GOT3 (cell line): ENCODE measurements at regions not wholly inside any gene's neighbourhood (a gene's known extent, or its start where the extent isn't known, plus 50 kb on each side); places are given as distances from the start of the nearest gene placed in this dataset.
"Not testable (repeated sequence)": the region's sequence is repeated elsewhere in the genome, so short reads cannot be mapped to it uniquely, and the experiment has no call there.

ENCODE experiments used
- DNase-seq: peaks from one replicate; lab custom pipeline; 2025; ENCODE audit warnings: mixed read lengths; lab: John Stamatoyannopoulos, UW

GRCh38 chr12:25794571-25794970 lies 163.9 kb upstream of the RASSF8 start:
- no peak for DNase-seq

DNA sequence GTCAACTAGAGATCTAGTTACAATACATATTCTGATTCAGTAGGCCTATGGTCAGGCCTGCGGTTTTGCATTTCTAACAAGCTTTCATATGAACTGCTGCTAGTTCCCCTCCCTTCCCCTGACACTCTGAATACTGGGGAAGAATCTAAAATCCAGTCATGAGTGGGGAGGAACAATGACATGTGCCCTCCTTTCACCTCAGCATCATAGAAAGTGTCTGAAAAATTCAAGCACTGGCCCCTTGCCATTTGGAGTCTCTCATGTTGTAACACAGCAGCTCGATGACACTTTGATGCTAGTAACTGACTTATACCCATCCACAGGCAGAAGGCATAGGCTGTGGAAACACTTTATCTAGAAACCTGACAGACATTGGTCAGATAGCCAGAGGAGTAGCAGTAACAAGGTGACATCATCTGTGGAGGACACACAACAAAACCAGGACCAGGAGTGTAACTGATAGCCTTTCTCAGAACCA lies 161.9 kb upstream of the RASSF8 start:
- DNase-seq = no peak

DNA sequence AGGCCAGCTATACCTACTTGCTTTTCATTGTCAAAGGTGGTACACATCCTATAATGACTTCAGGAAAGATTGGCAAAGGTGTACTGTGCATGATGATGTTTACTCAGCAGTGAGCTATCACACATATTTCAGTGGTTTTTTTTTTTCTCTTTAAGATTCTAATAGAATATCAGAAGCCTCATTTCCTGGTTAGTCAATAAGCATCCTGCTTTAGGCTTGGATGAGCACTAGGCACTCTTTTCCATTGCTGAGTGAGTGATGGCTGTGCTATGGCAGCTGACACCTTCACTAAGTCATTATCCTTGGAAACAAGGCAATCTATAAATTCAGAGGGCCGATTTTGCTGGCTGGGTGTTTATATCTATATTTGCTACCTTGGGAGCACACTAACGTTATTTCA lies 161.1 kb upstream of the RASSF8 start:
- no peak for DNase-seq

- no peak for DNase-seq
Measured at GRCh38 chr12:25797949-25798348, 160.5 kb upstream of the RASSF8 start.

GRCh38 chr12:25800101-25800500 lies 158.4 kb upstream of the RASSF8 start:
- DNase-seq = no peak

- DNase-seq = no peak
Measured at GRCh38 chr12:25801734-25802133, 156.7 kb upstream of the RASSF8 start.

GRCh38 chr12:25802143-25802542 lies 156.3 kb upstream of the RASSF8 start:
- DNase-seq = no peak

DNA sequence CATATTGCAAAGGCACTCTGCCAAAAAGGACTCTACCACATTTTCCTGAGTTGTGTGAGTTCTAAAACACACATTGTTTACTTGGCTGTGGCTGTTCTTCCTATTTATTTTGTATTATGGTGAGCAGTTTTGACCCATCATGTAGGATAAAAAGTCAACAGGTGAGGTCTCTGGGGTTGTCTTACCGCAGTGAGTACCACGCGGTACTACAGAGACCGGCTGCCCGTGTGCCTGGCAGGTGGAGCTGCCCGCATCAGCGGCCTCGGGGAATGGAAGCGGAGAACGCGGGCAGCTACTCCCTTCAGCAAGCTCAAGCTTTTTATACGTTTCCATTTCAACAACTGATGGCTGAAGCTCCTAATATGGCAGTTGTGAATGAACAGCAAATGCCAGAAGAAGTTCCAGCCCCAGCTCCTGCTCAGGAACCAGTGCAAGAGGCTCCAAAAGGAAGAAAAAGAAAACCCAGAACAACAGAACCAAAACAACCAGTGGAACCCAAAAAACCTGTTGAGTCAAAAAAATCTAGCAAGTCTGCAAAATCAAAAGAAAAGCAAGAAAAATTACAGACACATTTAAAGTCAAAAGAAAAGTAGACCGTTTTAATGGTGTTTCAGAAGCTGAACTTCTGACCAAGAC lies 155.3 kb upstream of the RASSF8 start:
- DNase-seq = not testable (repeated sequence)

GRCh38 chr12:25804286-25804685 lies 154.2 kb upstream of the RASSF8 start:
- DNase-seq = not testable (repeated sequence)

- DNase-seq = no peak
Measured at GRCh38 chr12:25806271-25806670, 152.2 kb upstream of the RASSF8 start.

DNA sequence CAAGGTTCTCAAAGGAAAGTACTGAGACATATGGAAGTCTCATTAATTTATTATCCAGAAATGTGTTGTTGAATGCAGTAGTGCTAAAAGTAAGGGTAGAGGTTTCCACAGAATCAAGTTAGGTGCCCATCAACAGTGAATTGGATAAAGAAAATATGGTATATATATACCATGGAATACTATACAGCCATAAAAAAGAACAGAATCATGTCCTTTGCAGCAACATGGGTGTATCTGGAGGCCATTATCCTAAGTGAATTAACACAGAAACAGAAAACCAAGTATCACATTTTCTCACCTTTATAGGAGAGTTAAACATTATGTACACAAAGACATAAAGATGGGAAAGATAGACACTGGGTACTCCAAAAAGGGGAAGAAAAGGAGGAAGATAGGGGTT lies 149.9 kb upstream of the RASSF8 start:
- DNase-seq = no peak

- DNase-seq = no peak
Measured at GRCh38 chr12:25810683-25811082, 147.8 kb upstream of the RASSF8 start.

- no peak for DNase-seq
Measured at GRCh38 chr12:25811656-25812126, 146.8 kb upstream of the RASSF8 start.

DNA sequence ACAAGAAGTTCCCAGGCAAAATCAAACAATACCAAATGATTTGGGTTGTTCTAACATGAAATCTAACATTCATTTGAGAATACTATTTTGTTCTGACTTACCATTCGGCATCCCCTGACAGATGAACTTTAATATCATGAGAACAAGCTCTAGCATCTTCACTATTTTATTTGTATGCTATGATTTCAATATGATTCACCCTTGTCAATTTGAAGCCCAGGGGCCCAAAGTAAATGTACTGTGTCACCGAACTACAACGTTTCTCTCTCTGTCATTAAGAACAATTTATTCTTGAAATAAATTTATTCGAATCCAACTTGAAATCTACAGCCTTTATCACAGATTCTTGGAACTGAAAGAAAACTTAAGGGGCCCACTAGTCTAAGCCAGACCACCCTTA lies 146.2 kb upstream of the RASSF8 start:
- DNase-seq = no peak

DNA sequence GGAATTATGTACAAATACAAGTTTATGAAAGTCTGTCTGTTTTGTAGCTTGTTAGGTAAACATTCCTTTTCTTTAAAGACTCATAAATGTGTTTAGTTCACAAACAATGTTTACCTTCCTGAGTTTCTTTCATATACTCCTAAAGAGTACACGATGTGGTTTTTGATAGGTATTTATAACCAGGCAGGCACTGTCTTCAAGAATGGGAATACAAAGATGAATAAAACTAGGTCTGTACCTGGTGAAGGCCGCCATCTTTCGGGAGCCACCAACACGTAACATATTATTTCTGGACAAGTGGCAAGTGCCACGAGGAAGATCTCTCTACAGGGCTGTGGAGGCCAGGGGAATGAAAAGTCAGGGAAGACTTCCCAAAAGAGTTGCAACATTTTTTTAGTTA lies 144.6 kb upstream of the RASSF8 start:
- DNase-seq = no peak

GRCh38 chr12:25816637-25817036 lies 141.8 kb upstream of the RASSF8 start:
- no peak for DNase-seq

GRCh38 chr12:25817166-25817565 lies 141.3 kb upstream of the RASSF8 start:
- DNase-seq = no peak

DNA sequence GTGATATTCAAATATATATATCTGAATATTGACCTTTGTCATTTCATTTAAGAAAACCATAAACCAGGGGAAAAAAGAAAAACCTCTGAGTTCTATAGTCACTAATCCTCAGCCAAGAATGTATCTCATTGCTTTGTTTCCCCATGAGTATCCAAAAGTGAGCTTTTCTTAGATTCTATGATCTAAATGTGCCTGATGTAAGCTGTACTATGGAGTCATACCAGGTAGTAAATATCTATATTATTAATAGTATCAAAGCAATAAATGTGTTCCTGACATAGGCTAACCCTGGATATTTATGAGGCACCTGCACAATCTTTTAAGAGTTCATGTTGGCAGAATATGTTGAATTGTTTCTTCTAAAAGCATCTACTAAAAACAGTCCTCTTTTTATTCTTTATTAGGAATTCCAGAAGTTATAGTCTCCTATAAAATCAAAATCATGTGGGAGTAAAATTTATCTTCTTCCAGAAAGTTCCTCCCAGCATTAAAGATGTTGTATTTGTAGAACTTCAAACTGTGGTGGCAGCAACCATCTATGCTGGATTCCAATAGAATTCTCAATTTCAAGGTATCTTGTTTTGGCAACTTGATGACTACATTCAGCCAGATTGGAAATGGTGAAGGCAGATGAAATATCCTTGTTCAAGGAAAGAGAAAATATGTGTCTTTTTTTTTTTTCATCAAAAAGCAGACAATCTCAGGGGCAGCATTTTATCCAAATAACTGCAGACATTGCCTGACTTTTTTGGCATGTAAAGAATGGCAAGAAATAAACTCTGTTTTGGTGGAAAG lies 139.7 kb upstream of the RASSF8 start:
- DNase-seq = no peak

GRCh38 chr12:25819691-25820090 lies 138.8 kb upstream of the RASSF8 start:
- no peak for DNase-seq

DNA sequence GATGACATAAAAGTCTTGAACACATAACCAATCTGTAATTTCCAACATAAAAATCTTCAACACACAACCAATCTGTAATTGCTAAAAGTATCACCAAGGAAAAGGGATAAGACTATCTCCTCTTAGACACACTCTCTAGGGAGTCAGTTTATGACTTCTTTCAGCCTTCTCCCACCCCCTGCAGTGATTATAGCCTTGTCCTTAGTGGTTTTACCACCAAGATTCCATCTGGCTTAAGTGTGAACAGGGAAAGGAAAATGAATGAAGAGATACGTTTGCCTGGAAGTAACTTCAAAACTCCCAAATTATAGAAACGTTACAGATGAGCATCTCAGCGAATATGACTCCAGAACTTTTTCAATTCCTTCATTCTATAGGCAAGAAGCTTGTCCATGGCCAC lies 136.2 kb upstream of the RASSF8 start:
- DNase-seq = no peak

DNA sequence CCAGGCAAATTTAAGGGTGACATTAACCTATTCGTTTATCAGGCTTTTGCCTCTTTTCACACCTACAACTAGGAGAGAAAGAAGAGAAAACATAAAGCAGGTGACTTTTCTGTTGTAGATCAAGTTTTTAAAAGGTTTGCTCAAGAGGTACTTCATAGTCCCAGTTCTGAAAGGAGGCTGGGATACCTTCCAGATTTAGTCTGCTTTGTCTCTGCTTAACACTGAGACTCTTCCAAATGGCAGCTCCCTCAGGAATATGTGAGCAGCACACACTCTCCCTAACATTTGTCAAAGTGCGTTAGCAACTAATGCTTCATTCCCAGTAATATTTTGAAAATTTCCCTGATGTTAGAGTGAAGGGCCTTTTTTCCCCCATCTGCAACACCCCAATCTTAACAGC lies 133.7 kb upstream of the RASSF8 start:
- DNase-seq = no peak

DNA sequence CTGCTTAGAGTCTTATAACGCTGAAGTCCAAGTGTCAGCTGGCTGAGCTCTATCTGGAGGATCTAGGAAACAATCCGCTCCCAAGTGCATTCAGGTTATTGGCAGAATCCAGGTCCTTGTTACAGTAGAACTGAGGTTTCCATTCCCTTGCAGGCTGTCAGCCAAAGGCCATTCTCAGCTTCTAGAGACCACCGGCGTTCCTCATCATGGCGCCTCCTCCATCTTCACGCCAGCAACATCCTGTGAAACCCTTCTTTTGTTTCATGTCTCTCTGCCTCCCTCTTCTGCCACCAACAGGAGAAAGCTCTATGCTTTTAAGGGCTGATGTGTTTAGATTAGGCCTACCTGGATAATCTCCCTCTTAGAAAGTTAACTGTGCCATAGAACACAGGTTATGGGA lies 133.0 kb upstream of the RASSF8 start:
- no peak for DNase-seq

GRCh38 chr12:25827141-25827540 lies 131.3 kb upstream of the RASSF8 start:
- DNase-seq = no peak
